Right cardiac atrium (tissue), 5 donors: ENCODE measurements at regions not wholly inside any gene's neighbourhood (a gene's known extent, or its start where the extent isn't known, plus 50 kb on each side); places are given as distances from the start of the nearest gene placed in this dataset.
A peak's percentile ranks its signal among the peaks of the same experiment; 100 is the strongest.
"Not testable (repeated sequence)": the region's sequence is repeated elsewhere in the genome, so short reads cannot be mapped to it uniquely, and the experiment has no call there.

ENCODE experiments used
- ATAC-seq, 2 donors: fragments of 200-7000 bp; cut with Tn5 transposase; one replicate each; pipeline versions ENCODE4 v1.8.0 to v1.9.1; 2020; ENCODE audit warnings: moderate library complexity in 2 of 2, mild to moderate bottlenecking in 1 of 2
- DNase-seq, 3 donors: peaks; one replicate each; pipeline ENCODE4 v3.0.0-alpha.2; 2020
- H3K27ac ChIP-seq: one replicate; pipeline ENCODE4 v1.5.1; 2013; ENCODE audit warnings: mild to moderate bottlenecking, low read length, control low read depth, moderate library complexity
- H3K27me3 ChIP-seq: one replicate; pipeline ENCODE4 v1.6.1; 2013; ENCODE audit not compliant: control insufficient read depth, insufficient read depth
- H3K4me1 ChIP-seq: one replicate; pipeline ENCODE4 v1.6.1; 2013; ENCODE audit warnings: low read length; ENCODE audit not compliant: control insufficient read depth, insufficient read depth
- H3K4me3 ChIP-seq: one replicate; pipeline ENCODE4 v1.5.1; 2013; ENCODE audit warnings: low read length, control low read depth
- H3K9me3 ChIP-seq: one replicate; pipeline ENCODE4 v1.6.1; 2013; ENCODE audit warnings: low read length; ENCODE audit not compliant: control insufficient read depth
- WGBS: extraction: QIAGEN DNeasy Blood & Tissue Kit; methylation state at CpG from one replicate; pipeline ENCODE4 v1.1.7; 2013; 5-methylcytosine and 5-hydroxymethylcytosine counted together
- intact Hi-C, 4 donors: fragments of 100-400 bp; cut with DNase I; formaldehyde crosslinking; loops; one replicate each; pipeline versions ENCODE4 v1.11.0 to v1.14.0; 2022 to 2023
- donor health status: healthy with polysubstance abuse.
- donor health status: DM: no; HTN: yes; CAD: no.
- donor health status: DM: no; HTN: no; CAD: no.
- donor health status: DM: no; HTN: yes; CAD: no; lungs with severe emphysema.
- donor health status: DM: yes; HTN: yes; CAD: no.

- H3K9me3 ChIP-seq, intact Hi-C loops: not testable (repeated sequence)
- WGBS = 37% methylated on average over 3 of the region's 3 CpGs
Observed at GRCh38 chr3:144907581-144907980, 936.0 kb downstream of the DIPK2A start.

GRCh38 chr3:144912968-144913367 is 941.3 kb downstream of the DIPK2A start:
- H3K4me1 ChIP-seq = no peaks in the 10 kb centered on the region

More at GRCh38 chr3:144907581-144907980, 936.0 kb downstream of the DIPK2A start:
- not testable (repeated sequence) for H3K27me3 ChIP-seq, H3K4me3 ChIP-seq, H3K4me1 ChIP-seq, H3K27ac ChIP-seq, ATAC-seq, DNase-seq

GRCh38 chr3:144915202-144915601 is 943.6 kb downstream of the DIPK2A start:
- Histone ChIP-seq H3K27ac (no peak overlapping the region), H3K9me3 (no peaks in the 10 kb centered on the region), H3K27me3 (no peaks in the 10 kb centered on the region), H3K4me1 (no peaks in the 10 kb centered on the region), H3K4me3 (no peak overlapping the region)
- no peak for ATAC-seq
- no peak for DNase-seq
- intact Hi-C loops = no loop called here
- 55% methylated on average over 5 of the region's 5 CpGs for WGBS

More at GRCh38 chr3:144912968-144913367, 941.3 kb downstream of the DIPK2A start:
- intact Hi-C loops = no loop called here
- DNase-seq (no peak), ATAC-seq (no peak)
- 92% methylated on average over 7 of the region's 7 CpGs for WGBS
- Histone ChIP-seq H3K9me3 (no peaks in the 10 kb centered on the region), H3K27ac (no peak overlapping the region), H3K27me3 (no peaks in the 10 kb centered on the region), H3K4me3 (no peak overlapping the region)

GRCh38 chr3:144921710-144922109 is 950.1 kb downstream of the DIPK2A start:
- no peak overlapping the region for H3K4me3 ChIP-seq
- no peaks in the 10 kb centered on the region for H3K27me3 ChIP-seq
- DNase-seq (peak in 1 of 3 donors; percentile 53), ATAC-seq (peak; percentile 25 to 60)
- no peaks in the 10 kb centered on the region for H3K9me3 ChIP-seq
- no peak overlapping the region for H3K27ac ChIP-seq
- intact Hi-C loops = no loop called here
- 82% methylated on average over 4 of the region's 4 CpGs for WGBS
- H3K4me1 ChIP-seq = no peaks in the 10 kb centered on the region

GRCh38 chr3:144923046-144923775 is 951.6 kb downstream of the DIPK2A start:
- H3K4me1 ChIP-seq = no peaks in the 10 kb centered on the region
- intact Hi-C loops = no loop called here
- no peak overlapping the region for H3K4me3 ChIP-seq
- ATAC-seq (no peak), DNase-seq (no peak)
- 25% methylated on average over 3 of the region's 3 CpGs for WGBS
- no peaks in the 10 kb centered on the region for H3K27me3 ChIP-seq
- no peak overlapping the region for H3K27ac ChIP-seq
- no peaks in the 10 kb centered on the region for H3K9me3 ChIP-seq

GRCh38 chr3:144930431-144930830 is 958.8 kb downstream of the DIPK2A start:
- no peaks in the 10 kb centered on the region for H3K4me1 ChIP-seq
- no peaks in the 10 kb centered on the region for H3K9me3 ChIP-seq
- H3K27me3 ChIP-seq = no peaks in the 10 kb centered on the region
- H3K4me3 ChIP-seq = no peak overlapping the region
- intact Hi-C loops = no loop called here
- ATAC-seq (no peak), DNase-seq (no peak)
- H3K27ac ChIP-seq = no peak overlapping the region
- 93% methylated on average over 2 of the region's 2 CpGs for WGBS

GRCh38 chr3:144931590-144931989 is 960.0 kb downstream of the DIPK2A start:
- Histone ChIP-seq H3K27ac (no peak overlapping the region), H3K4me3 (no peak overlapping the region), H3K4me1 (no peaks in the 10 kb centered on the region), H3K27me3 (no peaks in the 10 kb centered on the region), H3K9me3 (no peaks in the 10 kb centered on the region)
- ATAC-seq (no peak), DNase-seq (peak in 1 of 3 donors; percentile 18)
- WGBS = 93% methylated on average over 1 of the region's 1 CpG
- intact Hi-C loops = no loop called here

GRCh38 chr3:144942093-144942837 is 970.6 kb downstream of the DIPK2A start:
- 73% methylated on average over 3 of the region's 3 CpGs for WGBS
- no peaks in the 10 kb centered on the region for H3K4me1 ChIP-seq
- H3K4me3 ChIP-seq = no peak overlapping the region
- H3K27me3 ChIP-seq = no peaks in the 10 kb centered on the region
- intact Hi-C loops = no loop called here
- no peaks in the 10 kb centered on the region for H3K9me3 ChIP-seq
- ATAC-seq = no peak
- no peak overlapping the region for H3K27ac ChIP-seq
- no peak for DNase-seq

GRCh38 chr3:144942838-144943197 is 971.2 kb downstream of the DIPK2A start:
- no peaks in the 10 kb centered on the region for H3K27me3 ChIP-seq
- no peak for DNase-seq
- WGBS = 84% methylated on average over 3 of the region's 3 CpGs
- intact Hi-C loops = no loop called here
- no peak for ATAC-seq
- no peaks in the 10 kb centered on the region for H3K9me3 ChIP-seq
- no peak overlapping the region for H3K27ac ChIP-seq
- no peaks in the 10 kb centered on the region for H3K4me1 ChIP-seq
- no peak overlapping the region for H3K4me3 ChIP-seq

GRCh38 chr3:144947895-144948294 is 976.3 kb downstream of the DIPK2A start:
- Histone ChIP-seq H3K27me3 (no peaks in the 10 kb centered on the region), H3K27ac (no peak overlapping the region), H3K4me3 (no peak overlapping the region), H3K4me1 (no peaks in the 10 kb centered on the region), H3K9me3 (no peaks in the 10 kb centered on the region)
- intact Hi-C loops = no loop called here
- ATAC-seq (no peak), DNase-seq (no peak)
- WGBS = 91% methylated on average over 5 of the region's 5 CpGs

- H3K4me3 ChIP-seq = no peak overlapping the region
- H3K27me3 ChIP-seq = no peaks in the 10 kb centered on the region
- 79% methylated on average over 2 of the region's 2 CpGs for WGBS
- no peak for ATAC-seq
- no peaks in the 10 kb centered on the region for H3K9me3 ChIP-seq
- no peak for DNase-seq
- intact Hi-C loops = no loop called here
- H3K4me1 ChIP-seq = no peaks in the 10 kb centered on the region
- no peak overlapping the region for H3K27ac ChIP-seq
Observed at GRCh38 chr3:144948711-144949110, 977.1 kb downstream of the DIPK2A start.
